Activated naive CD4-positive, alpha-beta T cell treated with anti-CD3 and anti-CD28 coated beads, Interleukin-2, amount 50 U/mL, for 24 hours (primary cell): ENCODE measurements at regions not wholly inside any gene's neighbourhood (a gene's known extent, or its start where the extent isn't known, plus 50 kb on each side); places are given as distances from the start of the nearest gene placed in this dataset.

Experiments used
- H3K27ac Mint-ChIP-seq: one replicate; pipeline ENCODE4 v1.8.0; 2021; ENCODE audit warnings: mild to moderate bottlenecking, mixed read lengths
- H3K27me3 Mint-ChIP-seq: one replicate; pipeline ENCODE4 v1.8.0; 2021; ENCODE audit warnings: mixed read lengths
- H3K36me3 Mint-ChIP-seq: one replicate; pipeline ENCODE4 v1.8.0; 2021; ENCODE audit warnings: mixed read lengths
- H3K4me1 Mint-ChIP-seq: one replicate; pipeline ENCODE4 v1.8.0; 2021; ENCODE audit warnings: mixed read lengths
- H3K4me3 Mint-ChIP-seq: one replicate; pipeline ENCODE4 v1.8.0; 2021; ENCODE audit warnings: mild to moderate bottlenecking, mixed read lengths
- H3K9me3 Mint-ChIP-seq: one replicate; pipeline ENCODE4 v1.8.0; 2021; ENCODE audit warnings: mixed read lengths

DNA sequence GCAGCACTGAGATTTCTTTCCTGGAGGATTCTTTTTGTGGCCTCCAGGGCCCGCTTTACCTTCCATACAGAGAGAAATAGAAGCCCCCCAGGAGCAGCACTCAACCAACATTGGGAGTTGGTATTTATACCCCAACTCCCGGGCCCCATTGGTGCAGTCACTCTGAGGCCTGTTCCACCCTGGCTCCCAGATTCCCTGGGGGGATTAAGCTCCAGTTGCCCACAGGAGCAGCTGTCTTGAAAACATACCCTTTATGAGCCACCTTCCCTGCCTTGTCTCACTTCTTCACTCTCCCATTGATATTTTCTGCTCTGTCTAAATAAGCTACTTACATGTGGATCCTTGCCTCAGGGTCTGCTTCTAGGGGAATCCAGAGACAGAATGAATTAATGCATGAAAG is 167.8 kb downstream of the KATNIP start:
- Mint-ChIP-seq H3K4me1 (no peaks in the 10 kb centered on the region), H3K4me3 (no peak overlapping the region), H3K27me3 (no peaks in the 10 kb centered on the region), H3K36me3 (peaks cover 22% of the 10 kb centered on the region), H3K9me3 (no peaks in the 10 kb centered on the region), H3K27ac (no peak overlapping the region)

- Mint-ChIP-seq H3K9me3 (no peaks in the 10 kb centered on the region), H3K36me3 (peaks cover 22% of the 10 kb centered on the region), H3K27ac (no peak overlapping the region), H3K4me3 (no peak overlapping the region), H3K4me1 (no peaks in the 10 kb centered on the region), H3K27me3 (no peaks in the 10 kb centered on the region)
These were observed 168.5 kb downstream of the KATNIP start for GRCh38 chr16:27718201-27719105.

- H3K9me3 Mint-ChIP-seq = no peaks in the 10 kb centered on the region
- H3K36me3 Mint-ChIP-seq = peaks cover 20% of the 10 kb centered on the region
- H3K27ac Mint-ChIP-seq = no peak overlapping the region
These were observed 169.1 kb downstream of the KATNIP start for GRCh38 chr16:27719106-27719445.

DNA sequence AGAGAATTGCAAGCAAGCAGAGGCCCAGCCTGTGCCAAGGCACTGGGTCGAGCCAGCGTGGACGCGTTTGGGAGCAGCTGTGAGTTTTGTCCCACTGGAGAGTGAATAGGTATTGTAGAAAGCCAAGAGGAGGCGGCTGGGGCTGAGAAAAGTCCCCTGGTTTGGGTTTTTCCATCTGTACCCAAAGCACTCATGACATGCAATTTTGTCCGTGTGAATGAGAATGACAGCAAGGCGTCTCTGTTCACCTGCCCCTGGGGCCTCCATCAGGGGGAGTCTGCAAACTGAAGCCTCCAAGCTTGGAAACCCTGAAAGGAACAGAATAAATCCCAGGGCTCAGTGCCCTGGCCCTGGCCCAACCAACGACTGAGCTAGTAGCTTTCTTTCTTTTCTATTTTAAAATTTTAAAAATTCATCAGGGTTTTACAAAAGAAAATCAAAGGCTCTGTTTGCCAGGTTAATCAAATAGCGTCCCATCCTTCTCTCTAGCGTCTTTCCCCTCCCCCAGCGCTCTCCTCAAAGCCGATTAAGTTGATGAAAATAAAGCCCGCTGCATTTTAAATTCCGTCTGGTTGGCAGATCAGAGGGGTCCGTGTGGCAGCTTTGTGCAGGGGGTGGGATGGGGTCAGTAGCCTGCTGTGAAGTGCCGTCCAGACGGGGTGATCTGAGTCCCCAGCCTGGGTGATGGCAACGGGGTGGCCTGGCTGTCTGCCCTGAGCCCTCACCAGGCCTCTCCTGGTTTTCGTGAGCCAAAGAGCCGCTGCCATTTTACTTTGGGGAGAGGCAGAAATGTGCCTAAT is 171.0 kb downstream of the KATNIP start:
- H3K9me3 Mint-ChIP-seq = no peaks in the 10 kb centered on the region
- H3K36me3 Mint-ChIP-seq = peaks cover 15% of the 10 kb centered on the region
- H3K4me1 Mint-ChIP-seq = no peaks in the 10 kb centered on the region
- H3K4me3 Mint-ChIP-seq = no peak overlapping the region
- H3K27ac Mint-ChIP-seq = no peak overlapping the region
- no peaks in the 10 kb centered on the region for H3K27me3 Mint-ChIP-seq

More at GRCh38 chr16:27719106-27719445, 169.1 kb downstream of the KATNIP start:
- Mint-ChIP-seq H3K4me1 (no peaks in the 10 kb centered on the region), H3K27me3 (no peaks in the 10 kb centered on the region), H3K4me3 (no peak overlapping the region)

DNA sequence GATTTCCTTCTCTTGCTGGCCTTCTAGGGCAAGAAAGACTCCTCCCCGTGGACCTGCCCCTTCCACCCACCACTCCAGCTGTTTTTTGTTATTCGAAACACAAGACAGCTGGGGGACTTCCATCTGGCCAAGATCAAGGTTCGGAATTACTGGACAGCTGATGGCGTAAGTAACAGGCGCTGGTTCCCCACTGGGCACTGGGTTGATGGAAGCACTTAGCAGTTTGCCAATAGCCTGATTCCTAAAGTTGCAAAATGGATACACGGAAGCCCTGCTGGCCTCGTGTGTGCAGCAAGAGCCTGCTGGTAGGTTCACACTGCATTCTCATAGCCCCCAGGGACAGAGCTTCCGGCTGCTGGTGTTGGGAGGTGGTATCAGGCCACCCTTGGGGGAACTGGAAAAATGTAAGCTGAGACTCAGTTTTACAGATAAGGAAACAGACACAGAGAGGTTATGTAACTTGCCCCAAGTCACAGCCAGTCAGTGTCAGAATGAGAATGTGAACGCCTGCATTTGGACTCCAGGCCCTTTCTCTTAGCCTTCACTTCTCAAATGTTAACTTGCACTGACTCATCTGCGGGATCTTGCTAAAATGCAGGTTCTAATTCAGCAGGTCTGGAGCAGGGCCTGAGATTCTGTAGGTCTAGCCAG is 171.7 kb downstream of the KATNIP start:
- H3K36me3 Mint-ChIP-seq = peaks cover 18% of the 10 kb centered on the region

DNA sequence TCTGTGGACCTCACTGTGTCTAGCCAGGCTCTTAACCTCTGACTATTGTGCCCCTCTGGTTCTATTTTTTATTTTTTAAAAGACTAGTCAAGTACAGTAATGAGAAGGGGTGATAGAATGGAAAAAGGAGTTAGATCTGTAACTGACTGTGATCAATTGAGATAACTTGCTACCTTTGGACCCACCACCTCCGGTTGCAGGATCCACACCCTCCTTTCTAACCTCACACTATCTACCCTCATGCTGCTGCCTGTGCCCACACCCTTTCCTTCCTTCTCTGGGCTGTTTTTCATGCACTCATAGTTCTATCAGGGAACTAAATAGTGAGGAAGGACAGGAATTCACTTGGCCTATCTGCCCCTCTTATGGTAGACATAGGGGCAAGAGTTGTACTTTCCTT is 172.3 kb downstream of the KATNIP start:
- Mint-ChIP-seq H3K36me3 (peaks cover 18% of the 10 kb centered on the region), H3K4me1 (no peaks in the 10 kb centered on the region), H3K9me3 (no peaks in the 10 kb centered on the region), H3K27ac (no peak overlapping the region), H3K4me3 (no peak overlapping the region), H3K27me3 (no peaks in the 10 kb centered on the region)

More for the DNA sequence above, 171.7 kb downstream of the KATNIP start:
- Mint-ChIP-seq H3K9me3 (no peaks in the 10 kb centered on the region), H3K4me1 (no peaks in the 10 kb centered on the region), H3K4me3 (no peak overlapping the region), H3K27ac (no peak overlapping the region), H3K27me3 (no peaks in the 10 kb centered on the region)

GRCh38 chr16:27722892-27723450 is 173.0 kb downstream of the KATNIP start:
- Mint-ChIP-seq H3K4me1 (no peaks in the 10 kb centered on the region), H3K27ac (no peak overlapping the region), H3K4me3 (no peak overlapping the region), H3K36me3 (peaks cover 18% of the 10 kb centered on the region), H3K9me3 (no peaks in the 10 kb centered on the region), H3K27me3 (no peaks in the 10 kb centered on the region)

DNA sequence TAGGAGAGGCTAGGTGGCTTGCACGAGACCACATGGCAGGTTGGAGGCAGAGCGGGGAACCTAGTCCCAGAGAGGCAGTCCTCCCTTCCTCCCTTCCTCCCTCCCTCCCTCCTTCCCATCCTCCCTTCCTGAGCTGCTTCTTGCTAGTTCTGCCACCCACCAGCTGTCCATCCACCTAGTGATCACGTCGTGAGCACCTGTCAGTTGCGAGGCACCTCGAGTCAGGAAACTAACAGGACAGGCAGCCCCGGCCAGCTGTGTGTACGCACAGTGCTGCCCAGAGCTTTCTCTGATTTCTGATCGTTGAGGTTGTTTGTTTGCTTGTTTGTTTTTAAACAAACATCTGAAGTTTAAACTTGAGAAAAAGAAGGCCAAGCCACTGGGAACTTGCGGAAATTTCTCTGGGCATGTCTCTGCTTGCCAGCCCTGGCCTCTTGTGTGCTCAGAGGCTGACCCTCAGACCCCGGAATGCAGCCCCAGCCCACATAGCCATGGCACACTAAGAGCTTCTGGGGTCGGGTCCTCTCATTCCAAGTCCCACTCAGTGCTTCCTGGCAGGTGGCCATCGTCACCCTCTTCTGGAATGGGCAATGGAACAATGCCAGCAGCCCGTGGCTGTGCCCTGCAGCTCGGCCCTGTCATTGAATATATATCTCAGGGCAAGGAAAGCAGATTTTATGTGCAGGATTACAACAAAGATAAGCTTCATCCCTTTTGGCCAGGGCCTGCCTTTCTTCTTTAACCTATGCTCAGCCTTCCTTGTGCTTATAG is 174.0 kb downstream of the KATNIP start:
- H3K9me3 Mint-ChIP-seq = no peaks in the 10 kb centered on the region
- H3K4me3 Mint-ChIP-seq = no peak overlapping the region

DNA sequence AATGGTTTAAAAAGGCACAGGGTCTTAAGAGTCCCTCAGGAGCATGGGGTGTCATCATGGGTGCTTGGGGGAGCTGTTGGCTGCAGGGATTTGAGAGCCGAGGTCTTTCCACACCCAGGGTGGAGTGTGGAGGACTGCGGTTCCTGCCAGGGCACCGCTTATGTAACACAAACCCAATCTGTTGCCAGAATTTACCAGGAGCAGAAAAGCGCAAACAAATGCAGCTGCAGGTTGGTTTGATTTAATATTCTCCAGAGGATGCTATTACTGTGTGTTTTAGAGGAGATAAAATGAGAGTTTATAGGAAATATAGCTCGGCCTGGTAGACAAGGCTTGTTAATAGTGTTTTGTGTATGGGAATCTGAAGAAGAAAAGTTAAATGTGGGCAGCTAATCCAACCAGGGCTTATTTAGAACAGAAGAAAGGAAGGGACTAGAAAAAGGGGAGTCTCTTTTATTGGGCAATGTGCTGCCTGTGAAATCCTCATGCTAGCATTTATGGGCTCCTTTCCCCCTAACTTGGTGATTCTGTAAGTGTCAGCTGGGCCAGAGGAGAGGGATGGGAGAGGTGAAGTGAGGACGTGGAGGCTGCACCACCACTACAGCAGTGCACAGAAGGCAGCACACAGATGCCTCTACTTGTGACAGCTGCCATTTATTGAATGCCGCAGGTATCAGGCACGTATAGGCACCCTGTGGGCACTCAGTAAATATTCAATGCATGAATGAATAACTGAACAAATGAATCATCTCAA is 174.7 kb downstream of the KATNIP start:
- H3K36me3 Mint-ChIP-seq = peaks cover 19% of the 10 kb centered on the region
- H3K4me1 Mint-ChIP-seq = no peaks in the 10 kb centered on the region
- no peaks in the 10 kb centered on the region for H3K9me3 Mint-ChIP-seq
- no peaks in the 10 kb centered on the region for H3K27me3 Mint-ChIP-seq
- no peak overlapping the region for H3K4me3 Mint-ChIP-seq
- H3K27ac Mint-ChIP-seq = no peak overlapping the region

More for the DNA sequence above, 174.0 kb downstream of the KATNIP start:
- Mint-ChIP-seq H3K27me3 (no peaks in the 10 kb centered on the region), H3K36me3 (peaks cover 18% of the 10 kb centered on the region), H3K27ac (no peak overlapping the region), H3K4me1 (no peaks in the 10 kb centered on the region)

GRCh38 chr16:27725236-27726000 is 175.5 kb downstream of the KATNIP start:
- Mint-ChIP-seq H3K27ac (no peak overlapping the region), H3K36me3 (peaks cover 22% of the 10 kb centered on the region), H3K27me3 (no peaks in the 10 kb centered on the region), H3K4me3 (no peak overlapping the region), H3K4me1 (no peaks in the 10 kb centered on the region), H3K9me3 (no peaks in the 10 kb centered on the region)

- Mint-ChIP-seq H3K4me1 (no peaks in the 10 kb centered on the region), H3K36me3 (peaks cover 19% of the 10 kb centered on the region), H3K4me3 (no peak overlapping the region), H3K9me3 (no peaks in the 10 kb centered on the region), H3K27me3 (no peaks in the 10 kb centered on the region), H3K27ac (no peak overlapping the region)
These were observed 176.8 kb downstream of the KATNIP start for GRCh38 chr16:27726621-27727261.

DNA sequence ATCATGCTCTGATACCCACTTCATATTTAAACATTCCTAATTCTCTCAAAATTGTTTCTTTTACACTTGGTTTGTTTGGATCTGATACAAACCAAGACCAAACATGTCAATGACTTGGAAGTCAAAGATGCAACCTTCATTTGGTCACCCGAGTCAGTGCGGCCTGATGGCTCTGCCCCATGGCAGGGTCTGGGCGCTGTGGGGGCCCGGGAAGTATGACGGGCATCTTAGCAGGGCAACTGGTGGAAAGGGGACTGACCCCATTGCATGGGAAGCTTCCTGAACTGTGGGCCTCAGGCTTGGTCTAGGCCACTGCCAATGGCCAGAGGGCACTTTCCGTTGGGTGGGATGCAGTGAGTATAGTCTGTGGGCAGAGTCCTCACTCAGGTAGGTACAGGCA is 178.0 kb downstream of the KATNIP start:
- Mint-ChIP-seq H3K4me3 (no peak overlapping the region), H3K4me1 (no peaks in the 10 kb centered on the region), H3K27ac (no peak overlapping the region), H3K27me3 (no peaks in the 10 kb centered on the region), H3K36me3 (peaks cover 18% of the 10 kb centered on the region), H3K9me3 (no peaks in the 10 kb centered on the region)

DNA sequence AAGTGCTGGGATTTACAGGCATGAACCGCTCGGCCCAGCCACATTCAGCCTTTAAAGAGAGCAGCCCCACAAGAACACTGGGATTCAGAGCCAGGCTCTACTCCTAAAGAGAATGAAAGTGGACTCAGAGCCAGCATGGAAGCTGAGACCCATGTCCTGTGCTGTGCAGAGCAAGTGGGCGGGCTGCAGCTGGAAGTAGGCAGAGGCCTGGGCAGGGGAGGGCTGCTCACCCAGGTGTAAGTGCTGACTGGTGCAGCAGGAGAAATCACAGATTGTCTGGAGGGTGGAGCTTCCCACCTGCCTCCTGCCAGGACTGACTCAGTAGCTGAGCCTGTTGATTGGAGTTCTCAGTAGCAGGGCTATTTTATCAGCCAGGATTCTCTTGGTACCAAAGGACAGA is 178.7 kb downstream of the KATNIP start:
- Mint-ChIP-seq H3K4me3 (no peak overlapping the region), H3K27me3 (no peaks in the 10 kb centered on the region), H3K9me3 (no peaks in the 10 kb centered on the region), H3K27ac (no peak overlapping the region), H3K36me3 (peaks cover 18% of the 10 kb centered on the region), H3K4me1 (no peaks in the 10 kb centered on the region)
